Lung (tissue), 11 donors: ENCODE measurements at regions not wholly inside any gene's neighbourhood (a gene's known extent, or its start where the extent isn't known, plus 50 kb on each side); places are given as distances from the start of the nearest gene placed in this dataset.

Source experiments
- ATAC-seq: fragments of 200-7000 bp; cut with Tn5 transposase; one replicate; pipeline ENCODE4 v1.9.1; 2020; ENCODE audit warnings: moderate number of reproducible peaks; ENCODE audit not compliant: insufficient read depth, low FRiP score
- DNase-seq, 3 donors: peaks; one replicate each; pipeline ENCODE4 v3.0.0-alpha.2; 2013 to 2017
- H3K27ac ChIP-seq, 2 donors: one replicate each; pipeline ENCODE4 v1.5.1; 2013; ENCODE audit warnings: mild to moderate bottlenecking in 2 of 2, moderate library complexity in 2 of 2, control low read depth in 1 of 2, inconsistent platforms in 1 of 2, low read depth in 1 of 2, low read length in 1 of 2
- H3K27me3 ChIP-seq, 3 donors: one replicate each; pipeline ENCODE4 v1.5.1; 2013; ENCODE audit warnings: low read length in 2 of 3; ENCODE audit not compliant: control insufficient read depth in 3 of 3, insufficient read depth in 3 of 3
- H3K36me3 ChIP-seq, 4 donors: one replicate each; pipeline ENCODE4 v1.5.1; 2013; ENCODE audit warnings: low read length in 4 of 4, mild to moderate bottlenecking in 1 of 4, moderate library complexity in 1 of 4; ENCODE audit not compliant: control insufficient read depth in 4 of 4, insufficient read depth in 4 of 4
- H3K4me1 ChIP-seq, 5 donors: one replicate each; pipeline ENCODE4 v1.5.1; 2013; ENCODE audit warnings: low read length in 5 of 5, mild to moderate bottlenecking in 2 of 5, moderate library complexity in 1 of 5; ENCODE audit not compliant: control insufficient read depth in 5 of 5, insufficient read depth in 5 of 5
- H3K4me3 ChIP-seq: one replicate; pipeline ENCODE4 v1.5.1; 2013; ENCODE audit warnings: mild to moderate bottlenecking, control low read depth, moderate library complexity
- H3K9ac ChIP-seq, 2 donors: one replicate each; pipeline ENCODE4 v1.5.1; 2013; ENCODE audit warnings: low read length in 2 of 2, control low read depth in 1 of 2; ENCODE audit not compliant: insufficient read depth in 1 of 2
- H3K9me3 ChIP-seq, 4 donors: one replicate each; pipeline ENCODE4 v1.5.1; 2013; ENCODE audit warnings: low read length in 3 of 4, mild to moderate bottlenecking in 1 of 4, moderate library complexity in 1 of 4; ENCODE audit not compliant: control insufficient read depth in 4 of 4, insufficient read depth in 3 of 4
- WGBS, 2 donors: extraction: QIAGEN DNeasy Blood & Tissue Kit; methylation state at CpG; one replicate each; pipeline ENCODE4 v1.1.7; 2013; 5-methylcytosine and 5-hydroxymethylcytosine counted together
- TF ChIP-seq, protein P1 (sequence below): IDR thresholded peaks from 2 replicates; pipeline ENCODE4 v1.5.1; 2012; ENCODE audit warnings: mild to moderate bottlenecking; ENCODE audit errors: control extremely low read depth, extremely low read depth
- donor health status: control.
- donor health status: control.
- donor health status: Bipolar disorder and iron deficiency.
- donor health status: healthy.
- donor health status: DM: yes; HTN: yes; CAD: no.

DNA sequence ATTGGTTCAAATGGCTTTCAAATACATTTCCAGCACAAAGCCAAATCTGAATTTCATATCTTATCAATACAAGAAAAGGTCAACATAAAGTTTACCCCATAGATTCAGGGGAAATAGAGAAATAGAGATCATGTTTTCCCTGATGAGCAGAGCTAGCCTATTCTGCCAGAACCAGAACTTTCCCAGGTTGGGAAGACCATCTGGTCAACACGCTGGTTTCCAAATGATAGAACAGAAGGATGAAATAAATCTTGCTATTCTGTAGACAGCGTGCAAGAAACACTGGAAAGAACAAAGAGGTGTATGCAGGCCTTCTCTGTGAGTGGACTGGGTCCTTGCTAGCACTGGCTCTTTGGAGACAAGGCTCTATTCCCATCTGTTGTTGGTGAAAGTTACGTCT is 350.6 kb downstream of the NDFIP2 start:
- no peak overlapping the region for H3K27ac ChIP-seq
- no peak for DNase-seq
- ATAC-seq, result no peak
- H3K9ac ChIP-seq, result no peak overlapping the region
- H3K9me3 ChIP-seq, result peaks cover 0 to 3% (median 0%) of the 10 kb centered on the region in 4 donors
- H3K27me3 ChIP-seq, result no peaks in the 10 kb centered on the region
- 77 to 95% methylated on average over 3 of the region's 3 CpGs for WGBS, 2 donors
- no peaks in the 10 kb centered on the region for H3K36me3 ChIP-seq
- no peak overlapping the region for H3K4me3 ChIP-seq
- no peaks in the 10 kb centered on the region for H3K4me1 ChIP-seq
- TF ChIP-seq, protein P1, sequence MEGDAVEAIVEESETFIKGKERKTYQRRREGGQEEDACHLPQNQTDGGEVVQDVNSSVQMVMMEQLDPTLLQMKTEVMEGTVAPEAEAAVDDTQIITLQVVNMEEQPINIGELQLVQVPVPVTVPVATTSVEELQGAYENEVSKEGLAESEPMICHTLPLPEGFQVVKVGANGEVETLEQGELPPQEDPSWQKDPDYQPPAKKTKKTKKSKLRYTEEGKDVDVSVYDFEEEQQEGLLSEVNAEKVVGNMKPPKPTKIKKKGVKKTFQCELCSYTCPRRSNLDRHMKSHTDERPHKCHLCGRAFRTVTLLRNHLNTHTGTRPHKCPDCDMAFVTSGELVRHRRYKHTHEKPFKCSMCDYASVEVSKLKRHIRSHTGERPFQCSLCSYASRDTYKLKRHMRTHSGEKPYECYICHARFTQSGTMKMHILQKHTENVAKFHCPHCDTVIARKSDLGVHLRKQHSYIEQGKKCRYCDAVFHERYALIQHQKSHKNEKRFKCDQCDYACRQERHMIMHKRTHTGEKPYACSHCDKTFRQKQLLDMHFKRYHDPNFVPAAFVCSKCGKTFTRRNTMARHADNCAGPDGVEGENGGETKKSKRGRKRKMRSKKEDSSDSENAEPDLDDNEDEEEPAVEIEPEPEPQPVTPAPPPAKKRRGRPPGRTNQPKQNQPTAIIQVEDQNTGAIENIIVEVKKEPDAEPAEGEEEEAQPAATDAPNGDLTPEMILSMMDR, result no peak

DNA sequence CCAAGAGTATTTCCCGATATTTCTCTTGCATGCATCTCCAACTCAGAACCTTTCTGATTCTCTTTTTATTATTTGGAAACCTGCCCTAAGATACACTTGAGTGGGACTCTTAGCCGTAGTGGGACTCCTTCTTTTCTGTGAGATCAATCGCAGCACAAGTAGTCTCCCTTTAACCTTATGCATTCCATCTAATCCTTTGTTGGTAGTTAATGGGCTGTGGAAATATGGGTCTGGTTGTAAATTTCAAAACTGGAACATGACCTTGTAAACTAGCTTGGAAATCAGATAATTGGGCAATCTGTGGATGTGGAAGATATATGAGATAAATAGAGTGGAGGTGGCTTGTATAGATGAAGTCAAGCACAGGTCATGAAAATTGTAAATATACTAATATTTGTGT is 350.0 kb downstream of the NDFIP2 start:
- H3K9ac ChIP-seq, result no peak overlapping the region
- DNase-seq, result no peak
- TF ChIP-seq, protein P1, result no peak
- no peaks in the 10 kb centered on the region for H3K36me3 ChIP-seq
- H3K4me3 ChIP-seq, result no peak overlapping the region
- peaks cover 0 to 3% (median 0%) of the 10 kb centered on the region in 4 donors for H3K9me3 ChIP-seq
- ATAC-seq, result no peak
- no peaks in the 10 kb centered on the region for H3K27me3 ChIP-seq
- WGBS, 2 donors, result 79 to 93% methylated on average over 3 of the region's 3 CpGs
- H3K27ac ChIP-seq, result no peak overlapping the region
- no peaks in the 10 kb centered on the region for H3K4me1 ChIP-seq

DNA sequence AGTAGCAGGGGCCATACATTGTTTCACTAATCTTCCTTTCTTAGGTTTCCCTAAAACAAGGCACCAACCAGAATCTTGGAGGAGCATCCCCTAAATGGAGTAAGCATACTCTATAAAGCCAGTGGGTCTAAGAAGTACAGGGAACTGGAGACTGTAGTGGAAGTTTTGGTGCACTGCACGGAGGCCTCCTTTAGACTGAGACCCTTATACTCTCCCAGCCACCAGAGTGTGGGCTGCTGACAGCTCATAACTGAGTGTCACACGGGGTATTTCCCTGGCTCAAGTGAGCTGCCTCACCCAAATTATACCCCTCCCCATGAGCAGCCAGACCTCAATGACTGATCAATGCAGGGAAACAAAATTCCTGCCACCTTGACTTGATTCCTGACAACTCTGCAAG is 349.5 kb downstream of the NDFIP2 start:
- Histone ChIP-seq H3K4me3 (no peak overlapping the region), H3K36me3 (no peaks in the 10 kb centered on the region), H3K9me3 (peaks cover 0 to 3% (median 0%) of the 10 kb centered on the region in 4 donors), H3K27ac (no peak overlapping the region), H3K9ac (no peak overlapping the region), H3K4me1 (no peaks in the 10 kb centered on the region), H3K27me3 (no peaks in the 10 kb centered on the region)
- ATAC-seq, result no peak
- DNase-seq, result no peak
- 90 to 91% methylated on average over 2 of the region's 2 CpGs for WGBS, 2 donors
- TF ChIP-seq, protein P1, result no peak

DNA sequence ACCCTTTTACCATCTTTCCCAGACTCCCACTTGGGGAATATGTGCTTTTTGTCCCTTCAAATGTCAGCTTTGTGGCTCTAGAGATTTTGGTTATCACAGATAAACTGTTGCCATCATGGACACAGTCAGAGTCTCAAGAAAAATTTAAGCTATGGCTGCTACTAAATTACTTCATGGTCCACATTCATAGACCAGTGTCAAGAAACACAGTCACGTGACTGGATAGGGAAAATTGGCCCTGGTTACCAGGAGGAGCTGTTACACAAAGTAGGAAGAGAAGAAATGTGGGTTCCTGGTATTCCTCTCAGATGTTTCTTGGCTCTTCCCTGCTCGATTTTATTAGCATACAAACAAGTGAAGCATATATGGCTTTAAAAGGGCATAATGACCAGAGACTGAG is 348.9 kb downstream of the NDFIP2 start:
- H3K4me3 ChIP-seq, result no peak overlapping the region
- H3K27me3 ChIP-seq, result no peaks in the 10 kb centered on the region
- ATAC-seq (no peak), DNase-seq (no peak)
- 73 to 77% methylated on average over 2 of the region's 2 CpGs for WGBS, 2 donors
- H3K27ac ChIP-seq, result no peak overlapping the region
- H3K4me1 ChIP-seq, result no peaks in the 10 kb centered on the region
- peaks cover 0 to 3% (median 0%) of the 10 kb centered on the region in 4 donors for H3K9me3 ChIP-seq
- no peaks in the 10 kb centered on the region for H3K36me3 ChIP-seq
- TF ChIP-seq, protein P1, result no peak
- no peak overlapping the region for H3K9ac ChIP-seq
